ES-I3 (cell line): ENCODE measurements at regions not wholly inside any gene's neighbourhood (a gene's known extent, or its start where the extent isn't known, plus 50 kb on each side); places are given as distances from the start of the nearest gene placed in this dataset.

Source experiments
- H3K36me3 ChIP-seq: 2 replicates; pipeline ENCODE4 v1.6.1; 2013; ENCODE audit warnings: mild to moderate bottlenecking, low read length, control low read depth, moderate library complexity; ENCODE audit not compliant: insufficient read depth
- H3K4me1 ChIP-seq: 2 replicates; pipeline ENCODE4 v1.6.1; 2013; ENCODE audit warnings: mild to moderate bottlenecking, control low read depth, low read length; ENCODE audit not compliant: insufficient read depth
- H3K9ac ChIP-seq: 2 replicates; pipeline ENCODE4 v1.6.1; 2013; ENCODE audit warnings: low read depth, mild to moderate bottlenecking, low read length, moderate library complexity
- H3K9me3 ChIP-seq: 2 replicates; pipeline ENCODE4 v1.6.1; 2013; ENCODE audit warnings: mild to moderate bottlenecking, low read length, moderate library complexity; ENCODE audit not compliant: control insufficient read depth, insufficient read depth

GRCh38 chr14:48751293-48751692 lies 834.9 kb downstream of the RPS29 start:
- no peak overlapping the region for H3K9ac ChIP-seq
- H3K9me3 ChIP-seq = no peaks in the 10 kb centered on the region
- no peaks in the 10 kb centered on the region for H3K36me3 ChIP-seq
- H3K4me1 ChIP-seq = no peaks in the 10 kb centered on the region

- H3K4me1 ChIP-seq = no peaks in the 10 kb centered on the region
- no peaks in the 10 kb centered on the region for H3K36me3 ChIP-seq
- H3K9ac ChIP-seq = no peak overlapping the region
- no peaks in the 10 kb centered on the region for H3K9me3 ChIP-seq
Observed at GRCh38 chr14:48748151-48748675, 838.0 kb downstream of the RPS29 start.

- Histone ChIP-seq H3K9me3 (no peaks in the 10 kb centered on the region), H3K4me1 (no peaks in the 10 kb centered on the region), H3K36me3 (no peaks in the 10 kb centered on the region), H3K9ac (no peak overlapping the region)
Observed at GRCh38 chr14:48747561-48748089, 838.6 kb downstream of the RPS29 start.

GRCh38 chr14:48744202-48744601 lies 842.0 kb downstream of the RPS29 start:
- Histone ChIP-seq H3K4me1 (no peaks in the 10 kb centered on the region), H3K9me3 (no peaks in the 10 kb centered on the region), H3K9ac (no peak overlapping the region), H3K36me3 (no peaks in the 10 kb centered on the region)

GRCh38 chr14:48738186-48738925 lies 847.8 kb downstream of the RPS29 start:
- Histone ChIP-seq H3K36me3 (no peaks in the 10 kb centered on the region), H3K9ac (no peak overlapping the region), H3K9me3 (peaks cover 12% of the 10 kb centered on the region; the same call in 1 of the 2 replicates), H3K4me1 (no peaks in the 10 kb centered on the region)

GRCh38 chr14:48735607-48736006 lies 850.6 kb downstream of the RPS29 start:
- Histone ChIP-seq H3K36me3 (no peaks in the 10 kb centered on the region), H3K4me1 (no peaks in the 10 kb centered on the region), H3K9ac (no peak overlapping the region), H3K9me3 (peaks cover 15% of the 10 kb centered on the region; the same call in 1 of the 2 replicates)

- no peaks in the 10 kb centered on the region for H3K4me1 ChIP-seq
- H3K9me3 ChIP-seq = peaks cover 15% of the 10 kb centered on the region; the same call in 1 of the 2 replicates
- no peak overlapping the region for H3K9ac ChIP-seq
- no peaks in the 10 kb centered on the region for H3K36me3 ChIP-seq
Observed at GRCh38 chr14:48731260-48731659, 854.9 kb downstream of the RPS29 start.

- Histone ChIP-seq H3K36me3 (no peaks in the 10 kb centered on the region), H3K9ac (no peak overlapping the region), H3K9me3 (no peaks in the 10 kb centered on the region), H3K4me1 (peaks cover 14% of the 10 kb centered on the region; the same call in 1 of the 2 replicates)
Observed at GRCh38 chr14:48726080-48726642, 860.0 kb downstream of the RPS29 start.

- Histone ChIP-seq H3K9ac (no peak overlapping the region), H3K4me1 (peaks cover 14% of the 10 kb centered on the region; the same call in 1 of the 2 replicates), H3K9me3 (no peaks in the 10 kb centered on the region), H3K36me3 (no peaks in the 10 kb centered on the region)
Observed at GRCh38 chr14:48725051-48725734, 861.0 kb downstream of the RPS29 start.

GRCh38 chr14:48723841-48724495 lies 862.2 kb downstream of the RPS29 start:
- Histone ChIP-seq H3K9me3 (no peaks in the 10 kb centered on the region), H3K36me3 (no peaks in the 10 kb centered on the region), H3K9ac (no peak overlapping the region), H3K4me1 (peaks cover 14% of the 10 kb centered on the region; the same call in 1 of the 2 replicates)

- Histone ChIP-seq H3K9ac (no peak overlapping the region), H3K9me3 (no peaks in the 10 kb centered on the region), H3K36me3 (no peaks in the 10 kb centered on the region), H3K4me1 (no peaks in the 10 kb centered on the region)
Observed at GRCh38 chr14:48714366-48714765, 871.8 kb downstream of the RPS29 start.

GRCh38 chr14:48710133-48710532 lies 876.0 kb downstream of the RPS29 start:
- H3K9ac ChIP-seq = no peak overlapping the region
- no peaks in the 10 kb centered on the region for H3K9me3 ChIP-seq
- no peaks in the 10 kb centered on the region for H3K36me3 ChIP-seq
- H3K4me1 ChIP-seq = no peaks in the 10 kb centered on the region

GRCh38 chr14:48709277-48709785 lies 876.8 kb downstream of the RPS29 start:
- Histone ChIP-seq H3K9me3 (no peaks in the 10 kb centered on the region), H3K4me1 (no peaks in the 10 kb centered on the region), H3K9ac (no peak overlapping the region), H3K36me3 (no peaks in the 10 kb centered on the region)

- Histone ChIP-seq H3K36me3 (no peaks in the 10 kb centered on the region), H3K9ac (no peak overlapping the region), H3K4me1 (no peaks in the 10 kb centered on the region), H3K9me3 (no peaks in the 10 kb centered on the region)
Observed at GRCh38 chr14:48704639-48705038, 881.5 kb downstream of the RPS29 start.
